ENCODE measurements at regions not wholly inside any gene's neighbourhood (a gene's known extent, or its start where the extent isn't known, plus 50 kb on each side); places are given as distances from the start of the nearest gene placed in this dataset.

- Histone ChIP-seq H3K4me1 (ENCODE audit: low read length) (no peaks in the 10 kb centered on the region), H3K36me3 (replicated peaks; ENCODE audit: insufficient read depth, low read length) (no peaks in the 10 kb centered on the region), H4K20me1 (ENCODE audit: insufficient read depth, low read length) (no peaks in the 10 kb centered on the region), H3F3A (ENCODE audit: insufficient read depth, low read length) (no peaks in the 10 kb centered on the region), H3K4me2 (ENCODE audit: low read depth, low read length) (no peak overlapping the region), H3K4me3 (ENCODE audit: low read length) (no peak overlapping the region), H3K9me2 (replicated peaks; ENCODE audit: insufficient read depth, low read length) (no peaks in the 10 kb centered on the region), H3K79me2 (ENCODE audit: low read length) (no peaks in the 10 kb centered on the region), H3K27me3 (replicated peaks; ENCODE audit: insufficient read depth, low read length) (no peaks in the 10 kb centered on the region), H3K9me3 (replicated peaks; ENCODE audit: insufficient read depth, low read length) (no peaks in the 10 kb centered on the region), H2AFZ (ENCODE audit: low read length) (no peak overlapping the region), H3K27ac (ENCODE audit: low read length) (no peak overlapping the region), H3K9ac (ENCODE audit: low read length) (no peak overlapping the region)
- no peak for DNase-seq
- TF ChIP-seq EZH2 (optimal IDR thresholded peaks at IDR 0.05; ENCODE audit: low read depth, low read length) (no peak), CTCF (IDR thresholded peaks at IDR 0.05; ENCODE audit: low read length) (no peak), EZH2phosphoT487 (IDR thresholded peaks at IDR 0.05; ENCODE audit: low read length) (no peak)
These were observed 57.5 kb upstream of the GIMD1 start for GRCh38 chr4:106426069-106426468.

- Histone ChIP-seq H3K27ac (ENCODE audit: low read length) (no peak overlapping the region), H4K20me1 (ENCODE audit: insufficient read depth, low read length) (no peaks in the 10 kb centered on the region), H3K4me1 (ENCODE audit: low read length) (no peaks in the 10 kb centered on the region), H3K4me2 (ENCODE audit: low read depth, low read length) (no peak overlapping the region), H2AFZ (ENCODE audit: low read length) (no peak overlapping the region), H3K36me3 (replicated peaks; ENCODE audit: insufficient read depth, low read length) (no peaks in the 10 kb centered on the region), H3K27me3 (replicated peaks; ENCODE audit: insufficient read depth, low read length) (no peaks in the 10 kb centered on the region), H3K9me3 (replicated peaks; ENCODE audit: insufficient read depth, low read length) (no peaks in the 10 kb centered on the region), H3K9ac (ENCODE audit: low read length) (no peak overlapping the region), H3K9me2 (replicated peaks; ENCODE audit: insufficient read depth, low read length) (no peaks in the 10 kb centered on the region), H3K79me2 (ENCODE audit: low read length) (no peaks in the 10 kb centered on the region), H3F3A (ENCODE audit: insufficient read depth, low read length) (no peaks in the 10 kb centered on the region), H3K4me3 (ENCODE audit: low read length) (no peak overlapping the region)
- TF ChIP-seq EZH2 (optimal IDR thresholded peaks at IDR 0.05; ENCODE audit: low read depth, low read length) (no peak), EZH2phosphoT487 (IDR thresholded peaks at IDR 0.05; ENCODE audit: low read length) (no peak), CTCF (IDR thresholded peaks at IDR 0.05; ENCODE audit: low read length) (no peak)
- no peak for DNase-seq
These were observed 57.0 kb upstream of the GIMD1 start for GRCh38 chr4:106425576-106425975.

- Histone ChIP-seq H4K20me1 (ENCODE audit: insufficient read depth, low read length) (no peaks in the 10 kb centered on the region), H3K4me3 (ENCODE audit: low read length) (no peak overlapping the region), H3K27me3 (replicated peaks; ENCODE audit: insufficient read depth, low read length) (no peaks in the 10 kb centered on the region), H3K9ac (ENCODE audit: low read length) (no peak overlapping the region), H3K9me3 (replicated peaks; ENCODE audit: insufficient read depth, low read length) (no peaks in the 10 kb centered on the region), H3K79me2 (ENCODE audit: low read length) (no peaks in the 10 kb centered on the region), H3F3A (ENCODE audit: insufficient read depth, low read length) (no peaks in the 10 kb centered on the region), H3K27ac (ENCODE audit: low read length) (no peak overlapping the region), H3K36me3 (replicated peaks; ENCODE audit: insufficient read depth, low read length) (no peaks in the 10 kb centered on the region), H2AFZ (ENCODE audit: low read length) (no peak overlapping the region), H3K9me2 (replicated peaks; ENCODE audit: insufficient read depth, low read length) (no peaks in the 10 kb centered on the region), H3K4me2 (ENCODE audit: low read depth, low read length) (no peak overlapping the region), H3K4me1 (ENCODE audit: low read length) (no peaks in the 10 kb centered on the region)
- no peak for TF ChIP-seq EZH2phosphoT487 (IDR thresholded peaks at IDR 0.05; ENCODE audit: low read length)
- no peak for TF ChIP-seq CTCF (IDR thresholded peaks at IDR 0.05; ENCODE audit: low read length)
- no peak for TF ChIP-seq EZH2 (optimal IDR thresholded peaks at IDR 0.05; ENCODE audit: low read depth, low read length)
- DNase-seq: no peak
These were observed 55.8 kb upstream of the GIMD1 start for GRCh38 chr4:106424426-106424825.

Data from MM.1S (cell line).